ENCODE measurements at regions not wholly inside any gene's neighbourhood (a gene's known extent, or its start where the extent isn't known, plus 50 kb on each side); places are given as distances from the start of the nearest gene placed in this dataset.

DNA sequence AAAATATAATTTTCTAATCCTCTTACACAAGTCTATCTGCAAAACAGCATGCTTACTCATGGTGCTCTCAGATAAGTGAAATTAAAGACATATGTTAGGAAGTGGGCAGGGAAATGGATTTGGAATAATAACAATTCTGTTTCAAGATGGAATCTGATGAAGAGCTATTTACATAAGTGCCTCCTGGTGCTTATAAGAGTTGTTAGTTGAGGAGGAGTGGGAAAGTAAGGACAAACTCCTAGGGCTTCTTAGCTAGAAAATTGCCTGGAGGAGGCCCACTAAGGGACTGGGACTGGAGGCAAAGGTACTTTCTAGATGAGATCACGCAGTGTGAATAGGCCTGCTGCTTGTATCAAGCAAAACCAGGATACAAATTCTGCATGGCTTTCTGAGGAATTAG, 939.8 kb downstream of the GLUD2 start:
- H3K4me2 ChIP-seq (ENCODE audit: insufficient read depth, low read length): no peak overlapping the region
- H3K36me3 ChIP-seq (ENCODE audit: control insufficient read depth, insufficient read depth, low read length): no peaks in the 10 kb centered on the region
- no peaks in the 10 kb centered on the region for H3K9me3 ChIP-seq (replicated peaks; ENCODE audit: control insufficient read depth, insufficient read depth, low read depth, low read length)
- H3K27me3 ChIP-seq (ENCODE audit: control insufficient read depth in 2 of 2, insufficient read depth in 2 of 2, low read length in 2 of 2): no peaks in the 10 kb centered on the region
- H3K4me1 ChIP-seq (replicated peaks in 1 of 2; ENCODE audit: control insufficient read depth in 2 of 2, insufficient read depth in 2 of 2, low read length in 2 of 2): no peaks in the 10 kb centered on the region
- H3K4me3 ChIP-seq: no peak overlapping the region
- 0% methylated on average over 1 of the region's 1 CpG for WGBS (ENCODE audit: insufficient coverage, low coverage, missing lambda C conversion rate)
- DNase-seq (ENCODE audit: extremely low read depth in 1 of 4, low spot score in 3 of 4): no peak
- in situ Hi-C loops (cut with MboI) (no loop called here), intact Hi-C loops (cut with micrococcal nuclease) (no loop called here)
- no peak for ATAC-seq
- H4K20me1 ChIP-seq (replicated peaks; ENCODE audit: control insufficient read depth, insufficient read depth, low read length): no peaks in the 10 kb centered on the region
- no peak for FAIRE-seq
- no TSS peak for BruUV-seq (replicated peaks)
- no peak overlapping the region for H2AFZ ChIP-seq (ENCODE audit: low read depth, low read length)
- H3K79me2 ChIP-seq (ENCODE audit: control insufficient read depth, insufficient read depth, low read length): no peaks in the 10 kb centered on the region
- no peak overlapping the region for H3K9ac ChIP-seq (ENCODE audit: insufficient read depth in 1 of 2, low read depth in 2 of 2, low read length in 2 of 2)
- H3K27ac ChIP-seq (ENCODE audit: extremely low read depth, low read depth, low read length): no peak overlapping the region
- TF ChIP-seq, protein P1, sequence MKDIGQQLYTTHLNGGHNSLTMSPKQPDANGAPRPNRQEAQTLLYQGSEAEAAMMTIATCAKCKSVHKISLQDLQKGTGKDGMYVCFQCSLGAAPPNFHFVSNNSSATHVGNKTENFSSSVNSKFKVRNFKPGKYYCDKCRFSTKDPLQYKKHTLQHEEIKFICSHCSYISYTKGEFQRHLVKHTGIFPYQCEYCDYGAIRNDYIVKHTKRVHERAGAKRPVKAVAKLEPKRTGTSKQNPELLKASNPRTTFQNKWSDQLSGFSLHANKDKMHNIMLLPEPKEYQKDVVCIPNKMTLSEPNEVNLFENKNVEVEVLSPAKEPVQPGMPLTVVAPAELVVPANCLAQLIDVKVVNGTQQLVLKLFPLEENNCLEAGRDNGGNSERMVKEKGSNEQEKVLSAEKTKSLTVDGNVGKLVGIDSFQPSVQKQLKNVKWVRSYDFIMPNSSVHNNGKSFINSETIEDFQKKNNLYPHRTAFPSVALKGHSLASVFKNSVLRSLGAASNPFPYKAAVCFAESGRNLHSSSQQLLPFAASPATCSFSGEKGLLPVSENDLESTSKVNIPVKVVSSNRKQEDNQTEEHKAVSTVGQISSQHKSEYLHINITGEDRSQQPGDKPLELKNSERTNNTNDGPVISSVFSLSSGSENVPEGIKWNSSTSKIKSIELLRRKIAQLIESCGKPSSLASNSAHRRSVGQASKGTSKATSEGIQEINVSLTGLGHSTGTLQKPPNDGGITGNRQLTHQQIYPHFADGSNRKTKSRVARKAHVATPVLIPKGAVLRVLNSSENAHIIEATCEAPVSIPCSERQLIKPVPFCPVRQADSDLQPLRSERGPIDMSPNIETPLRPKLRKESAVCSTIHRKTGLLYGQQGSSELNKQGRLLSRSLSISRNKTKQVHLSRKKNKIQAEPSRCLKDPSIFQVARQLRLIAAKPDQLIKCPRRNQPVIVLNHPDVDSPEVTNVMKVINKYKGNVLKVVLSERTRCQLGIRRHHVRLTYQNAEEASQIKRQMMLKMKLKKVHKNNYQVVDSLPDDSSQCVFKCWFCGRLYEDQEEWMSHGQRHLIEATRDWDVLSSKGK (CRISPR knock-in tag; IDR thresholded peaks at IDR 0.05): no peak
- TF ChIP-seq ERF (CRISPR knock-in tag; IDR thresholded peaks at IDR 0.05) (no peak), HNRNPUL1 (IDR thresholded peaks at IDR 0.05; ENCODE audit: low read length) (no peak), DMBX1 (CRISPR knock-in tag; IDR thresholded peaks at IDR 0.05; ENCODE audit: borderline replicate concordance) (no peak), KLF1 (tag; IDR thresholded peaks at IDR 0.05) (no peak), ZNF76 (CRISPR knock-in tag; IDR thresholded peaks at IDR 0.05; ENCODE audit: borderline replicate concordance) (no peak), TFAM (CRISPR knock-in tag; conservative IDR thresholded peaks at IDR 0.05) (no peak), NFE2L1 (tag; IDR thresholded peaks at IDR 0.05; ENCODE audit: borderline replicate concordance, low read depth) (no peak), SRSF7 (optimal IDR thresholded peaks at IDR 0.05; ENCODE audit: low read depth, low read length) (no peak)
- TF ChIP-seq, protein P2, sequence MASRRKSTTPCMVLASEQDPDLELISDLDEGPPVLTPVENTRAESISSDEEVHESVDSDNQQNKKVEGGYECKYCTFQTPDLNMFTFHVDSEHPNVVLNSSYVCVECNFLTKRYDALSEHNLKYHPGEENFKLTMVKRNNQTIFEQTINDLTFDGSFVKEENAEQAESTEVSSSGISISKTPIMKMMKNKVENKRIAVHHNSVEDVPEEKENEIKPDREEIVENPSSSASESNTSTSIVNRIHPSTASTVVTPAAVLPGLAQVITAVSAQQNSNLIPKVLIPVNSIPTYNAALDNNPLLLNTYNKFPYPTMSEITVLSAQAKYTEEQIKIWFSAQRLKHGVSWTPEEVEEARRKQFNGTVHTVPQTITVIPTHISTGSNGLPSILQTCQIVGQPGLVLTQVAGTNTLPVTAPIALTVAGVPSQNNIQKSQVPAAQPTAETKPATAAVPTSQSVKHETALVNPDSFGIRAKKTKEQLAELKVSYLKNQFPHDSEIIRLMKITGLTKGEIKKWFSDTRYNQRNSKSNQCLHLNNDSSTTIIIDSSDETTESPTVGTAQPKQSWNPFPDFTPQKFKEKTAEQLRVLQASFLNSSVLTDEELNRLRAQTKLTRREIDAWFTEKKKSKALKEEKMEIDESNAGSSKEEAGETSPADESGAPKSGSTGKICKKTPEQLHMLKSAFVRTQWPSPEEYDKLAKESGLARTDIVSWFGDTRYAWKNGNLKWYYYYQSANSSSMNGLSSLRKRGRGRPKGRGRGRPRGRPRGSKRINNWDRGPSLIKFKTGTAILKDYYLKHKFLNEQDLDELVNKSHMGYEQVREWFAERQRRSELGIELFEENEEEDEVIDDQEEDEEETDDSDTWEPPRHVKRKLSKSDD (conservative IDR thresholded peaks at IDR 0.05; ENCODE audit: low read length): no peak
- TF ChIP-seq, protein P3, sequence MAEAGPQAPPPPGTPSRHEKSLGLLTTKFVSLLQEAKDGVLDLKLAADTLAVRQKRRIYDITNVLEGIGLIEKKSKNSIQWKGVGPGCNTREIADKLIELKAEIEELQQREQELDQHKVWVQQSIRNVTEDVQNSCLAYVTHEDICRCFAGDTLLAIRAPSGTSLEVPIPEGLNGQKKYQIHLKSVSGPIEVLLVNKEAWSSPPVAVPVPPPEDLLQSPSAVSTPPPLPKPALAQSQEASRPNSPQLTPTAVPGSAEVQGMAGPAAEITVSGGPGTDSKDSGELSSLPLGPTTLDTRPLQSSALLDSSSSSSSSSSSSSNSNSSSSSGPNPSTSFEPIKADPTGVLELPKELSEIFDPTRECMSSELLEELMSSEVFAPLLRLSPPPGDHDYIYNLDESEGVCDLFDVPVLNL (CRISPR knock-in tag; IDR thresholded peaks at IDR 0.05; ENCODE audit: low read depth): no peak
- no peaks in the 10 kb centered on the region for H3K9me1 ChIP-seq (ENCODE audit: control insufficient read depth, insufficient read depth, low read length)
- ChIA-PET CTCF (ENCODE audit: low intra/inter-chr PET ratio) (no interaction called here), POLR2A (no interaction called here)

Measured in K562 (cell line).